ENCODE measurements at regions not wholly inside any gene's neighbourhood (a gene's known extent, or its start where the extent isn't known, plus 50 kb on each side); places are given as distances from the start of the nearest gene placed in this dataset.

DNA sequence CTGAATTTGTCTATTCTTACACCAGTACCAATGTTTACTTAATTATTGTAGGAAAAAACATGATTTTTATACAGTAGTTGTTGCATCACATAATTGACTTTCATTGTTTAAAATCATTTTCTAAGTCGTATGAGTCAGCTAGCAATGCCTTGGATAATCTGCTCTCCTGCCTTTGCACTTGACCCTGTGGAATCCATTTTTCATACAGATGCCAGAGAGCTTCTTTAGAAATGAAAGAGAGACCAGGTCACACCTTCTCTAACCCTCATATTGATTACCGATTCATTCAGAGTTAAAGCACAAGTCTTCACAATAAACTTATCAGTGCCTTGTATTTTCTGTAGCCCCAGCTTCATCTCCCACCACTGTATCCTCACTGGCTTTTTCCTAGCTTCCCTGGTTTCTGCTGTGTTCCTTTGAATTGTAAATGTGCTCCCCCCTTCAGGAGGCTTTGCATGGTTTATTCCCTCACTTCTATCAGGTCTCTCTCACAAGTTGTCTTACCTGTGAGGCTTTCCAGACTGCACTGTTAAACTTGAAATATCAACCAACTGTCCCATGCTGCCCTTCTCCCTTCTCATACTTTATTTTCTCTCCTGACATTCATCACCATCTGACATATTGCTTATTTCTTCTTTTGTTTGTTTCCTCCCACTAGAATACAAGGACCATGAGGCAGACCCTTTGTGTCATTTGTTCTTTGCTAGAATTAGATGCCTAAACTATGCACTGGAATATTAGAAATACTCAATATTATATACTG, 662.0 kb upstream of the GBE1 start:
- Histone ChIP-seq H3K4me3 (ENCODE audit: severe bottlenecking) (no peak overlapping the region), H3K27ac (ENCODE audit: poor library complexity, severe bottlenecking) (no peak overlapping the region), H3K36me3 (ENCODE audit: low read depth) (no peaks in the 10 kb centered on the region), H3K27me3 (ENCODE audit: insufficient read depth, poor library complexity, severe bottlenecking) (no peaks in the 10 kb centered on the region), H3K4me1 (ENCODE audit: insufficient read depth, poor library complexity, severe bottlenecking) (no peaks in the 10 kb centered on the region), H3K9me3 (ENCODE audit: severe bottlenecking) (no peaks in the 10 kb centered on the region)
- DNase-seq (ENCODE audit: low spot score): no peak
- TF ChIP-seq, protein P1, sequence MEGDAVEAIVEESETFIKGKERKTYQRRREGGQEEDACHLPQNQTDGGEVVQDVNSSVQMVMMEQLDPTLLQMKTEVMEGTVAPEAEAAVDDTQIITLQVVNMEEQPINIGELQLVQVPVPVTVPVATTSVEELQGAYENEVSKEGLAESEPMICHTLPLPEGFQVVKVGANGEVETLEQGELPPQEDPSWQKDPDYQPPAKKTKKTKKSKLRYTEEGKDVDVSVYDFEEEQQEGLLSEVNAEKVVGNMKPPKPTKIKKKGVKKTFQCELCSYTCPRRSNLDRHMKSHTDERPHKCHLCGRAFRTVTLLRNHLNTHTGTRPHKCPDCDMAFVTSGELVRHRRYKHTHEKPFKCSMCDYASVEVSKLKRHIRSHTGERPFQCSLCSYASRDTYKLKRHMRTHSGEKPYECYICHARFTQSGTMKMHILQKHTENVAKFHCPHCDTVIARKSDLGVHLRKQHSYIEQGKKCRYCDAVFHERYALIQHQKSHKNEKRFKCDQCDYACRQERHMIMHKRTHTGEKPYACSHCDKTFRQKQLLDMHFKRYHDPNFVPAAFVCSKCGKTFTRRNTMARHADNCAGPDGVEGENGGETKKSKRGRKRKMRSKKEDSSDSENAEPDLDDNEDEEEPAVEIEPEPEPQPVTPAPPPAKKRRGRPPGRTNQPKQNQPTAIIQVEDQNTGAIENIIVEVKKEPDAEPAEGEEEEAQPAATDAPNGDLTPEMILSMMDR (IDR thresholded peaks at IDR 0.05; ENCODE audit: poor library complexity, severe bottlenecking): no peak
- no peak for ATAC-seq (ENCODE audit: low read depth)

DNA sequence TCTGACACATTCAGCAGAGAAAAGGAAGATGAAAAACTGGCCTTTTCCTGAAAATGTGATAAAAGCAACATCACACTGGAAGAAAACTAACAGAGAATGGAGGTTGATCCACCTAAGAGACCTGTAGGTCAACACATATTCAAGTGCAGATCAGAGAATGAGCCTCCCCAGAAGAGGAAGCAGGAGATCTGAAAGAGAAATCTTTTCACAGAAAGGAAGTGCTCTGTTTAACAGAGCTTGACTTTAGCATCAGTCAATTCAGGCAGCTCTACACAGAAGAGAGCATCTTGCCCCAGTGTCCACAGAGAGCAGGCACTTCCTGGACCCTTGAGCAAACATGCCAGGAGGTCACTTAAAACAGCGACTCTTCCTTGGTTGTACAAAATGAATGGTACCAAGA, 655.4 kb upstream of the GBE1 start:
- DNase-seq (ENCODE audit: low spot score) (no peak), ATAC-seq (ENCODE audit: low read depth) (no peak)
- Histone ChIP-seq H3K4me3 (ENCODE audit: severe bottlenecking) (no peak overlapping the region), H3K27me3 (ENCODE audit: insufficient read depth, poor library complexity, severe bottlenecking) (no peaks in the 10 kb centered on the region), H3K36me3 (ENCODE audit: low read depth) (no peaks in the 10 kb centered on the region), H3K9me3 (ENCODE audit: severe bottlenecking) (no peaks in the 10 kb centered on the region), H3K4me1 (ENCODE audit: insufficient read depth, poor library complexity, severe bottlenecking) (no peaks in the 10 kb centered on the region), H3K27ac (ENCODE audit: poor library complexity, severe bottlenecking) (no peak overlapping the region)
- TF ChIP-seq, protein P1 (IDR thresholded peaks at IDR 0.05; ENCODE audit: poor library complexity, severe bottlenecking): no peak

DNA sequence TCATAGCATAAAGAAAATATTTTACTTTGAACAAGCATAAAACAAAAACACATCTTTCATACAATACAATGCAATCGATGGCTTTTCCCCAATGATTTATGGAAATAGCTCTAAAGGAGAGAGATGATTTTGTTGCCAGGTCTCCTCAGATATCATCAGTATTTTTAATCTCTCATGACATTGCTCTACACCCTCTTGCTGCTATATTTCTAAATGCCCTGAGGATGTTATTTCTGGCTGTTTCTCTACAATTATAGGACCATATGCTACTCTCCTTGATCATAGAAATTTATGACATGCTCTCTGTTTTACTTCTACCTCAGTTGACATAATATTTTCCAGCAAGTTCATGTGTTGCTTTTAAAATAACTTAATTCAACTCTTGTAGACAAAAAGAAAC, 654.9 kb upstream of the GBE1 start:
- no peaks in the 10 kb centered on the region for H3K4me1 ChIP-seq (ENCODE audit: insufficient read depth, poor library complexity, severe bottlenecking)
- no peak overlapping the region for H3K27ac ChIP-seq (ENCODE audit: poor library complexity, severe bottlenecking)
- TF ChIP-seq, protein P1 (IDR thresholded peaks at IDR 0.05; ENCODE audit: poor library complexity, severe bottlenecking): no peak
- H3K4me3 ChIP-seq (ENCODE audit: severe bottlenecking): no peak overlapping the region
- no peaks in the 10 kb centered on the region for H3K9me3 ChIP-seq (ENCODE audit: severe bottlenecking)
- ATAC-seq (ENCODE audit: low read depth): no peak
- H3K27me3 ChIP-seq (ENCODE audit: insufficient read depth, poor library complexity, severe bottlenecking): no peaks in the 10 kb centered on the region
- H3K36me3 ChIP-seq (ENCODE audit: low read depth): no peaks in the 10 kb centered on the region
- no peak for DNase-seq (ENCODE audit: low spot score)

DNA sequence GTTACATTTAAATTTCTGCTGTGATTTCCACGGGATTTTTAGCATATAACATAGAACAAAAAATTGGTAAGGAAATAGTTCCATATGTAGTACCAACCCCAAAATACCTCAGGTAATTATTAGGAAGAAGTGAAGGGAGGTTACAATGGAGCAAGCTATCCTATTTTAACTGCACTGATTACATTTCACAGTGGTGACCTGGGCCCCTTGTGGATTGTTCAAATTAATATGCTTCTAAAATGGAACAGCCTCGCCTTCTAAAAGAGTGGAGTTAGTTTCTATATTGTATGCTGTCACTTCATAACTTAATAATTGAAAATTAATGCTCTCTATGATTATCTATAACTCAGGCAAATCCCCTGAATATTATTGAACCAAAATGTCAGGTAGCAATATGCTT, 651.7 kb upstream of the GBE1 start:
- no peak overlapping the region for H3K4me3 ChIP-seq (ENCODE audit: severe bottlenecking)
- ATAC-seq (ENCODE audit: low read depth): no peak
- no peaks in the 10 kb centered on the region for H3K27me3 ChIP-seq (ENCODE audit: insufficient read depth, poor library complexity, severe bottlenecking)
- no peak overlapping the region for H3K27ac ChIP-seq (ENCODE audit: poor library complexity, severe bottlenecking)
- no peak for DNase-seq (ENCODE audit: low spot score)
- TF ChIP-seq, protein P1 (IDR thresholded peaks at IDR 0.05; ENCODE audit: poor library complexity, severe bottlenecking): no peak
- no peaks in the 10 kb centered on the region for H3K4me1 ChIP-seq (ENCODE audit: insufficient read depth, poor library complexity, severe bottlenecking)
- no peaks in the 10 kb centered on the region for H3K36me3 ChIP-seq (ENCODE audit: low read depth)
- H3K9me3 ChIP-seq (ENCODE audit: severe bottlenecking): no peaks in the 10 kb centered on the region

DNA sequence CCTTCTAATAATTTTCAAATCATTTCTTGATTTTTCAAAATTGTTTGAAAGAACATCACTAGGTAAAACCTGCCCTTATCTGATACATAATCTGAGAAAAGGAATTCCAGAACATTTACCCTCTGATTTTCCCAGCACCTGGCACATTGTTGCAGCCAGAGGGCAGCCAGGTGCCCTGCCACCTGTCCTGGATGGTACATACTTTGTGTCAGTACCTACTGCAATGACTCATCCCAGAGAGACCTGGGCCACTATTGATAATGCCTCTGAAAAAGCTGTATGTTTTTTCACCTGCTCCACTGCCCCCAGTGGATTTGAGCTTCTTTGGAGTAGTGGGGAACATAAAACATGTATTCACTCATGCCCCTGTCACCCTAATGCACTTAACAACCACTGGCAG, 648.9 kb upstream of the GBE1 start:
- Histone ChIP-seq H3K27me3 (ENCODE audit: insufficient read depth, poor library complexity, severe bottlenecking) (no peaks in the 10 kb centered on the region), H3K36me3 (ENCODE audit: low read depth) (no peaks in the 10 kb centered on the region), H3K4me3 (ENCODE audit: severe bottlenecking) (no peak overlapping the region), H3K27ac (ENCODE audit: poor library complexity, severe bottlenecking) (no peak overlapping the region), H3K9me3 (ENCODE audit: severe bottlenecking) (no peaks in the 10 kb centered on the region), H3K4me1 (ENCODE audit: insufficient read depth, poor library complexity, severe bottlenecking) (no peaks in the 10 kb centered on the region)
- ATAC-seq (ENCODE audit: low read depth) (peak; percentile 75; the same call in 2 of the 3 replicates), DNase-seq (ENCODE audit: low spot score) (no peak)
- TF ChIP-seq, protein P1 (IDR thresholded peaks at IDR 0.05; ENCODE audit: poor library complexity, severe bottlenecking): peak; percentile 13
